K562 (cell line): ENCODE measurements at regions not wholly inside any gene's neighbourhood (a gene's known extent, or its start where the extent isn't known, plus 50 kb on each side); places are given as distances from the start of the nearest gene placed in this dataset.

Experiments used
- ATAC-seq: fragments of 200-7000 bp; cut with Tn5 transposase; 3 replicates; pipeline ENCODE4 v1.9.1; 2020; ENCODE audit warnings: moderate library complexity
- BruUV-seq: library from RNA; stranded (reverse); fragments of 400-500 nt; replicated peaks from 2 replicates; lab custom pipeline; 2021; lab: Mats Ljungman, UMichigan
- CTCF ChIA-PET: fragments of 300-600 bp; formaldehyde crosslinking; extraction: SDS; loops from one replicate; lab custom pipeline; 2021; ENCODE audit warnings: low intra/inter-chr PET ratio; lab: Yijun Ruan, JAX
- POLR2A ChIA-PET: fragments of 300-600, 350-650 bp; sonication (Branson Sonifier 250); formaldehyde crosslinking; extraction: SDS; loops from one replicate; lab custom pipeline; 2021; ENCODE audit warnings: antibody characterized with exemption, inconsistent platforms; lab: Yijun Ruan, JAX
- DNase-seq, 4 experiments: peaks; one replicate each; pipeline versions ENCODE4 v3.0.0 to v3.0.0-alpha.2; 2011 to 2018; ENCODE audit warnings: low spot score in 3 of 4, mixed read lengths in 3 of 4; ENCODE audit errors: extremely low read depth in 1 of 4
- FAIRE-seq: peaks from 2 replicates; lab custom pipeline; 2011; peaks lifted over from hg19 to GRCh38; lab: Jason Lieb, UNC
- H2AFZ ChIP-seq: 2 replicates; pipeline ENCODE4 v1.6.0; 2011; ENCODE audit warnings: low read depth, low read length, control low read depth, inconsistent platforms
- H3K27ac ChIP-seq: fragments of 200-600 bp; 3 replicates; pipeline ENCODE4 v1.8.0; 2011; ENCODE audit warnings: low read depth, mild to moderate bottlenecking, control low read depth, inconsistent platforms, low read length, moderate library complexity, mixed read lengths; ENCODE audit errors: extremely low read depth
- H3K27me3 ChIP-seq, 2 experiments: fragments of 300-600 bp in 1 of 2; 2 replicates in 1 of 2; 3 replicates in 1 of 2; pipeline versions ENCODE4 v1.6.0 to v1.8.0; 2011; ENCODE audit warnings: inconsistent platforms in 2 of 2, low read length in 2 of 2, mild to moderate bottlenecking in 1 of 2, mixed read lengths in 1 of 2, moderate library complexity in 1 of 2; ENCODE audit not compliant: control insufficient read depth in 2 of 2, insufficient read depth in 2 of 2
- H3K36me3 ChIP-seq: fragments of 300-600 bp; 3 replicates; pipeline ENCODE4 v1.8.0; 2011; ENCODE audit warnings: mild to moderate bottlenecking, low read length, inconsistent platforms; ENCODE audit not compliant: control insufficient read depth, insufficient read depth
- H3K4me1 ChIP-seq, 2 experiments: fragments of 200-600 bp in 1 of 2; replicated peaks in 1 of 2; 2 replicates in 1 of 2; 3 replicates in 1 of 2; pipeline versions ENCODE4 v1.5.1 to v1.8.0; 2011; ENCODE audit warnings: inconsistent platforms in 2 of 2, low read length in 2 of 2, mild to moderate bottlenecking in 1 of 2, mixed read lengths in 1 of 2, moderate library complexity in 1 of 2; ENCODE audit not compliant: control insufficient read depth in 2 of 2, insufficient read depth in 2 of 2
- H3K4me2 ChIP-seq: 2 replicates; pipeline ENCODE4 v1.6.1; 2011; ENCODE audit warnings: low read length, control low read depth, inconsistent platforms, mixed read lengths; ENCODE audit not compliant: insufficient read depth
- H3K4me3 ChIP-seq: fragments of 200-600 bp; sonication (generic), shearing (Covaris generic); 2 replicates; pipeline ENCODE4 v1.5.1; 2016; ENCODE audit warnings: control low read depth, inconsistent platforms
- H3K79me2 ChIP-seq: fragments of 200-600 bp; 3 replicates; pipeline ENCODE4 v1.8.0; 2011; ENCODE audit warnings: low read length, inconsistent platforms; ENCODE audit not compliant: control insufficient read depth, insufficient read depth
- H3K9ac ChIP-seq, 2 experiments: 2 replicates each; pipeline versions ENCODE4 v1.6.0 to v1.6.1; 2011; ENCODE audit warnings: low read depth in 2 of 2, low read length in 2 of 2, control low read depth in 1 of 2, inconsistent platforms in 1 of 2, mild to moderate bottlenecking in 1 of 2, mixed read lengths in 1 of 2; ENCODE audit not compliant: insufficient read depth in 1 of 2
- H3K9me1 ChIP-seq: one replicate; pipeline ENCODE4 v1.6.0; 2011; ENCODE audit warnings: inconsistent platforms, mild to moderate bottlenecking, low read length, moderate library complexity; ENCODE audit not compliant: control insufficient read depth, insufficient read depth
- H3K9me3 ChIP-seq: replicated peaks from 2 replicates; pipeline ENCODE4 v1.5.1; 2011; ENCODE audit warnings: low read depth, low read length, inconsistent platforms; ENCODE audit not compliant: control insufficient read depth, insufficient read depth
- H4K20me1 ChIP-seq: replicated peaks from 2 replicates; pipeline ENCODE4 v1.6.1; 2011; ENCODE audit warnings: low read length, inconsistent platforms, mixed read lengths; ENCODE audit not compliant: control insufficient read depth, insufficient read depth
- EWSR1 ChIP-seq: fragments of 450-650 bp; IDR thresholded peaks from 2 replicates; pipeline ENCODE4 v1.6.1; 2018; ENCODE audit warnings: borderline replicate concordance, mild to moderate bottlenecking, low read depth, moderate library complexity; ENCODE audit not compliant: partially characterized antibody
- FOXA1 ChIP-seq: fragments of 450-650 bp; IDR thresholded peaks from 2 replicates; pipeline ENCODE4 v1.6.1; 2016; ENCODE audit warnings: mild to moderate bottlenecking, borderline replicate concordance
- HNRNPLL ChIP-seq: fragments of 200-400 bp; formaldehyde crosslinking; IDR thresholded peaks from 2 replicates; pipeline ENCODE4 v1.6.1; 2017; ENCODE audit warnings: low read length, low read depth, mild to moderate bottlenecking; ENCODE audit not compliant: poor library complexity, severe bottlenecking
- KDM5B ChIP-seq: fragments of 200-600 bp; sonication (generic); IDR thresholded peaks from 2 replicates; pipeline ENCODE4 v1.6.1; 2012; ENCODE audit warnings: low read depth, mild to moderate bottlenecking, moderate library complexity, low read length, control low read depth, inconsistent platforms; ENCODE audit not compliant: insufficient replicate concordance
- MEF2D ChIP-seq: conservative IDR thresholded peaks from 2 replicates; pipeline ENCODE4 v1.6.1; 2016; ENCODE audit warnings: low read depth, missing genetic modification characterization, missing compliant biosample characterization
- NR2F6 ChIP-seq: fragments of 450-650 bp; formaldehyde crosslinking; IDR thresholded peaks from 2 replicates; pipeline ENCODE4 v1.4.0; 2020; ENCODE audit warnings: mild to moderate bottlenecking
- PCBP2 ChIP-seq: fragments of 200-400 bp; formaldehyde crosslinking; IDR thresholded peaks from 2 replicates; pipeline ENCODE4 v1.6.1; 2018; ENCODE audit warnings: low read length, low read depth, mild to moderate bottlenecking, moderate library complexity; ENCODE audit not compliant: poor library complexity, severe bottlenecking
- PML ChIP-seq: IDR thresholded peaks from 2 replicates; pipeline ENCODE4 v1.6.1; 2012; ENCODE audit warnings: low read length, inconsistent platforms
- RAD51 ChIP-seq: fragments of 450-650 bp; IDR thresholded peaks from 2 replicates; pipeline ENCODE4 v1.7.1; 2016; ENCODE audit warnings: low read depth, mild to moderate bottlenecking, borderline replicate concordance
- RB1 ChIP-seq: fragments of 450-650 bp; IDR thresholded peaks from 2 replicates; pipeline ENCODE4 v1.6.1; 2017; ENCODE audit warnings: low read depth, mild to moderate bottlenecking
- ZNF239 ChIP-seq: fragments of 250-450 bp; sonication (Bioruptor Pico); IDR thresholded peaks from 2 replicates; pipeline ENCODE4 v1.4.0; 2020; ENCODE audit warnings: mild to moderate bottlenecking
- ZNF551 ChIP-seq: fragments of 250-450 bp; sonication (Bioruptor Pico); IDR thresholded peaks from 2 replicates; pipeline ENCODE4 v1.5.0; 2021; ENCODE audit warnings: mild to moderate bottlenecking, moderate library complexity
- ZNF717 ChIP-seq: fragments of 250-450 bp; sonication (Bioruptor Pico); IDR thresholded peaks from 2 replicates; pipeline ENCODE4 v1.5.0; 2021
- ZSCAN32 ChIP-seq: fragments of 450-650 bp; formaldehyde crosslinking; IDR thresholded peaks from 2 replicates; pipeline ENCODE4 v1.4.0; 2020; ENCODE audit warnings: mild to moderate bottlenecking, moderate library complexity
- WGBS: fragments of 100-300 bp; shearing (Covaris generic); methylation state at CpG from one replicate; pipeline ENCODE4 v1.1.6; 2016; ENCODE audit warnings: low coverage, mixed read lengths; ENCODE audit not compliant: insufficient coverage; ENCODE audit errors: missing lambda C conversion rate; 5-methylcytosine and 5-hydroxymethylcytosine counted together
- in situ Hi-C: fragments of 300-500 bp; cut with MboI; formaldehyde crosslinking; loops from 4 replicates; pipeline ENCODE4 v1.15.0; 2018; ENCODE audit warnings: inconsistent platforms, mixed read lengths
- intact Hi-C: fragments of 100-400 bp; cut with micrococcal nuclease; formaldehyde crosslinking; loops from 2 replicates; pipeline ENCODE4 v1.14.2; 2022

- TF ChIP-seq ZNF239 (CRISPR knock-in tag) (no peak), ZSCAN32 (CRISPR knock-in tag) (no peak), PML (no peak), ZNF551 (no peak), ZNF717 (CRISPR knock-in tag) (no peak), FOXA1 (no peak), NR2F6 (CRISPR knock-in tag) (no peak), MEF2D (tag) (no peak), EWSR1 (no peak), KDM5B (no peak), RB1 (no peak), RAD51 (no peak), HNRNPLL (no peak), PCBP2 (no peak)
- Histone ChIP-seq H3K4me3 (no peak overlapping the region), H3K36me3 (no peaks in the 10 kb centered on the region), H3K9ac (no peak overlapping the region), H2AFZ (no peak overlapping the region), H3K9me1 (no peaks in the 10 kb centered on the region), H3K4me1 (no peaks in the 10 kb centered on the region), H3K27ac (no peak overlapping the region), H3K79me2 (no peaks in the 10 kb centered on the region), H3K27me3 (peaks cover 11 to 16% of the 10 kb centered on the region in 2 experiments; a peak in 3 of 5 replicates), H3K9me3 (no peaks in the 10 kb centered on the region), H3K4me2 (no peak overlapping the region), H4K20me1 (no peaks in the 10 kb centered on the region)
- no peak for FAIRE-seq
- no peak for ATAC-seq
- no peak for DNase-seq
- POLR2A ChIA-PET: no interaction called here
- CTCF ChIA-PET: no interaction called here
- no TSS peak for BruUV-seq
- in situ Hi-C loops (no loop called here), intact Hi-C loops (no loop called here)
- WGBS: 0% methylated on average over 2 of the region's 2 CpGs
Measured at GRCh38 chr9:107541523-107541922, 52.0 kb upstream of the KLF4 start.
